ENCODE measurements at regions not wholly inside any gene's neighbourhood (a gene's known extent, or its start where the extent isn't known, plus 50 kb on each side); places are given as distances from the start of the nearest gene placed in this dataset.

- no peak overlapping the region for H3K4me3 ChIP-seq (ENCODE audit: low read depth, low read length)
- DNase-seq (ENCODE audit: low read depth), result no peak
- TF ChIP-seq CTCF (IDR thresholded peaks at IDR 0.05; ENCODE audit: insufficient read depth, low read depth, low read length, missing control alignments), result no peak
These were observed 292.6 kb upstream of the SPTLC3 start for GRCh38 chr20:12715991-12716680.

DNA sequence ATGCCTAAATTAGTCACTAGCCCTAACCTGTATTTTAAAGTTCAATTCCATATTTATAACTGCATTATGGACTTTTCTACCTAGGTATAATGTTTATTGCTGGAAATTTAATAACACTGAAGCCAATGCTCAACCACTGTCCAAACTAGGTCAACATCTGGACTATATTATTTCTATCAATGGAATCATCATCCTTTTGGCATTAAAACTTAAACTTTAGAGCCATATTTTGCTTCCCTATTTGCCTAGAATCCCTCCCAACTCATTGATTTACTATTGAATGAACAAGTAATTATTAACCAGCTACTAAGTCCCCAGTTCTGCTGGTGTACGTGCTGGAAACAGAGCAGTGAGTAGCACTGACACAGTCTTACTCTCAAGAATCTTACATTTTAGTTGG is 291.7 kb upstream of the SPTLC3 start:
- no peak for DNase-seq (ENCODE audit: low read depth)
- no peak overlapping the region for H3K4me3 ChIP-seq (ENCODE audit: low read depth, low read length)
- TF ChIP-seq CTCF (IDR thresholded peaks at IDR 0.05; ENCODE audit: insufficient read depth, low read depth, low read length, missing control alignments), result no peak

- no peak for DNase-seq (ENCODE audit: low read depth)
- no peak for TF ChIP-seq CTCF (IDR thresholded peaks at IDR 0.05; ENCODE audit: insufficient read depth, low read depth, low read length, missing control alignments)
- no peak overlapping the region for H3K4me3 ChIP-seq (ENCODE audit: low read depth, low read length)
These were observed 290.2 kb upstream of the SPTLC3 start for GRCh38 chr20:12718619-12719018.

- H3K4me3 ChIP-seq (ENCODE audit: low read depth, low read length), result no peak overlapping the region
- TF ChIP-seq CTCF (IDR thresholded peaks at IDR 0.05; ENCODE audit: insufficient read depth, low read depth, low read length, missing control alignments), result no peak
- no peak for DNase-seq (ENCODE audit: low read depth)
These were observed 287.1 kb upstream of the SPTLC3 start for GRCh38 chr20:12721636-12722035.

DNA sequence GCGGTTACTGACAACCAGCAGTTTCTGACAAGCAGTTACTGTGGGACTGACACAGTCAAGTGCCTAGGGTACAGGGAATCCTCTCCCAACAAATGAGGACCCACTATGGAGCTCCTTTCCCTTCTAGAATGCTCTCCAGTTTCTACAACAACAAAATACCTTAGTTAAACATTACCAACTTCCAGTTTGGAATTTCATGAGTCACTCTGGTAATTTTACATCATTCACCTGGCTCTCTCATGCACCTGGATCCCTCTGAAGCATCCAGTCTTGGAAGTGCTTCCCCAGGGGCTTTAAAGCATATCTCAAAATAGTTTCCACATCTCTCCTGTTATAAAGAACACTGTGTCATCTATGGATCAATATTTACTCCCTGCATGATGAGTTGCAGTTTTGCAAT is 286.7 kb upstream of the SPTLC3 start:
- H3K4me3 ChIP-seq (ENCODE audit: low read depth, low read length), result no peak overlapping the region
- no peak for DNase-seq (ENCODE audit: low read depth)
- no peak for TF ChIP-seq CTCF (IDR thresholded peaks at IDR 0.05; ENCODE audit: insufficient read depth, low read depth, low read length, missing control alignments)

DNA sequence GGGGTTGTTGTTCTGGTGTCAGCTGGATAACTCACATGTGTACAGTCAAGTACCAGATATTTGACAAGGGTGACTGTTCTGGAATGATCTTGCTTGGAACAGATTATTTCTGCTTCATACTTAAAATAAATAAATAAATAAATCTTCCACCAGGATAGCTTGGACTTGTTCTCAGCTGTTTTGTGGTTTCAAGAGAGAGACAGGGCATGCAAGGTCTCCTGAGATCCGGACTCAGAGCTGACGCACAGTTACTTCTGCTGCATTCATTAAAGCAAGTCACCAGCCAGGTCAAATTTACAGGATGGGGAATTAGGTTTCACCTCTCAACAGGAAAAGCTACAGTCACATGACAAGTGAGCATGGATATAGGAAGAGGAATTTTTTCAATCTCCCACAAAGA is 285.0 kb upstream of the SPTLC3 start:
- TF ChIP-seq CTCF (IDR thresholded peaks at IDR 0.05; ENCODE audit: insufficient read depth, low read depth, low read length, missing control alignments), result no peak
- DNase-seq (ENCODE audit: low read depth), result no peak
- no peak overlapping the region for H3K4me3 ChIP-seq (ENCODE audit: low read depth, low read length)

DNA sequence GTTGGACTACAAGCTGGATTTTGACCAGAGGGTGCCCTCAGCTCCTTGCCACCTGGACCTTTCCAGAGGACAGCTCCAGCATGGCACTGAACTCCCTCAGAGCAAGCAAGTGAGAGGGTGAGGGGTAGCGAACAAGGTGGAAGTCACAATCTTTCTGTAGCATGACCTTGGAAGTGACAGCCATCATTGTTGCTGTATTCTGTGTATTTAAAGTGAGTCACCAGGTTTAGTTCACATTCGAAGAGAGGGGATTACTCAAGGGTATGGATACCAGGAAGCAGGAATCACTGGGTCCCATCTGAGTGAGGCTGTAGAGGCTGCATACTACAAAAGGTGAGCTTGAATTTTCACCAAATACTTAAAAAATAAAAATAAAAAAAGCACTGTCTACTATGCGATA is 280.0 kb upstream of the SPTLC3 start:
- no peak for DNase-seq (ENCODE audit: low read depth)
- no peak overlapping the region for H3K4me3 ChIP-seq (ENCODE audit: low read depth, low read length)
- TF ChIP-seq CTCF (IDR thresholded peaks at IDR 0.05; ENCODE audit: insufficient read depth, low read depth, low read length, missing control alignments), result no peak
